ENCODE measurements at regions not wholly inside any gene's neighbourhood (a gene's known extent, or its start where the extent isn't known, plus 50 kb on each side); places are given as distances from the start of the nearest gene placed in this dataset.

DNA sequence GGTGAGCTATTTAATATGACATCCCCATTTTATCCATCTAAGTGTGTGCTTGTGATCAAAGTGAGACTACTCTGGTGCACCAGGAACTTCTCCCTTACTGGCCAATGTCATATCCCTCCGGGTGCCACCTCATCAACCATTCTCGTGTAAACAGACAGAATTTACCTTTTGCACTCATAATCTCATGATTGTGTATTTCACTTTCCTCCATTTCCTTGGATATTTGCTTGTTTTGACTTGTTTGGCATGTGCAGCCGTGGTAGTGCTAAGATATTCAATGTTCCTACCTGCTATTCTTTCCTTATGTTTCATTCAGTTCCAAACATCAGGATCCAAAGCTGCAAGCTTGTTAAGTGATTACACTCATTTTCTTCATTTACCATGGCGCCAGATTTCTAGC lies 280.5 kb upstream of the SP8 start:
- intact Hi-C loops (cut with DNase I; ENCODE audit: low total_unique reads), result no loop called here
- TF ChIP-seq, protein P1, sequence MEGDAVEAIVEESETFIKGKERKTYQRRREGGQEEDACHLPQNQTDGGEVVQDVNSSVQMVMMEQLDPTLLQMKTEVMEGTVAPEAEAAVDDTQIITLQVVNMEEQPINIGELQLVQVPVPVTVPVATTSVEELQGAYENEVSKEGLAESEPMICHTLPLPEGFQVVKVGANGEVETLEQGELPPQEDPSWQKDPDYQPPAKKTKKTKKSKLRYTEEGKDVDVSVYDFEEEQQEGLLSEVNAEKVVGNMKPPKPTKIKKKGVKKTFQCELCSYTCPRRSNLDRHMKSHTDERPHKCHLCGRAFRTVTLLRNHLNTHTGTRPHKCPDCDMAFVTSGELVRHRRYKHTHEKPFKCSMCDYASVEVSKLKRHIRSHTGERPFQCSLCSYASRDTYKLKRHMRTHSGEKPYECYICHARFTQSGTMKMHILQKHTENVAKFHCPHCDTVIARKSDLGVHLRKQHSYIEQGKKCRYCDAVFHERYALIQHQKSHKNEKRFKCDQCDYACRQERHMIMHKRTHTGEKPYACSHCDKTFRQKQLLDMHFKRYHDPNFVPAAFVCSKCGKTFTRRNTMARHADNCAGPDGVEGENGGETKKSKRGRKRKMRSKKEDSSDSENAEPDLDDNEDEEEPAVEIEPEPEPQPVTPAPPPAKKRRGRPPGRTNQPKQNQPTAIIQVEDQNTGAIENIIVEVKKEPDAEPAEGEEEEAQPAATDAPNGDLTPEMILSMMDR (IDR thresholded peaks at IDR 0.05), result no peak
- TF ChIP-seq POLR2A (IDR thresholded peaks at IDR 0.05), result no peak
- 44 to 57% methylated on average over 4 of the region's 4 CpGs for WGBS, 2 donors
- no peak for DNase-seq (ENCODE audit: low spot score in 2 of 2)
- H3K4me3 ChIP-seq (ENCODE audit: low read depth, poor library complexity, severe bottlenecking), result no peak overlapping the region

- WGBS, 2 donors, result 88 to 98% methylated on average over 1 of the region's 1 CpG
- no peak overlapping the region for H3K4me3 ChIP-seq (ENCODE audit: low read depth, poor library complexity, severe bottlenecking)
- no peak for TF ChIP-seq POLR2A (IDR thresholded peaks at IDR 0.05)
- TF ChIP-seq, protein P1 (IDR thresholded peaks at IDR 0.05), result no peak
- intact Hi-C loops (cut with DNase I; ENCODE audit: low total_unique reads), result no loop called here
- no peak for DNase-seq (ENCODE audit: low spot score in 2 of 2)
Measured at GRCh38 chr7:21070571-21071090, 283.9 kb upstream of the SP8 start.

GRCh38 chr7:21071561-21072501 lies 285.1 kb upstream of the SP8 start:
- no peak for DNase-seq (ENCODE audit: low spot score in 2 of 2)
- no peak overlapping the region for H3K4me3 ChIP-seq (ENCODE audit: low read depth, poor library complexity, severe bottlenecking)
- 61 to 71% methylated on average over 3 of the region's 3 CpGs for WGBS, 2 donors
- intact Hi-C loops (cut with DNase I; ENCODE audit: low total_unique reads), result no loop called here
- no peak for TF ChIP-seq POLR2A (IDR thresholded peaks at IDR 0.05)
- TF ChIP-seq, protein P1 (IDR thresholded peaks at IDR 0.05), result no peak

GRCh38 chr7:21076054-21076453 lies 289.4 kb upstream of the SP8 start:
- no peak overlapping the region for H3K4me3 ChIP-seq (ENCODE audit: low read depth, poor library complexity, severe bottlenecking)
- TF ChIP-seq, protein P1 (IDR thresholded peaks at IDR 0.05), result no peak
- no peak for TF ChIP-seq POLR2A (IDR thresholded peaks at IDR 0.05)
- 32 to 40% methylated on average over 5 of the region's 5 CpGs for WGBS, 2 donors

DNA sequence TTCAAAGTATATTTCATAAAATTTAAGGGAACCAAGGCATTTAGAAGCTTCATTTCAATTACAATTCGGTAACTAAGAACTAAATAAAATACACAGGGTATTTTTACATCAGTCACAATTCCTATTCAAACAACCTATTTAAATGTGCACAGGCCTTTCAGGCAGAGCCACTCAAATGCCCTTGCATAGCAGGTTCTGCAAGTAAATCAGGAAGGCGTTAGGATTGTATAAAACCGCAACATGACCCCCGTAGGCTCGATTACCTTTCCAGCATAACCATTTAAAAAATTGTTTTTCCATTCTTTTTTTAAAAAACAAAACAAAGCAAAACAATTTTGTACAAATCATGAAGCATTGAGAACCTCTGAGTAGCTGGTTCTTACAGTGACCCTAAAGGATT lies 289.9 kb upstream of the SP8 start:
- intact Hi-C loops (cut with DNase I; ENCODE audit: low total_unique reads), result no loop called here
- no peak for DNase-seq (ENCODE audit: low spot score in 2 of 2)
- WGBS, 2 donors, result 41 to 46% methylated on average over 5 of the region's 5 CpGs
- TF ChIP-seq, protein P1 (IDR thresholded peaks at IDR 0.05), result no peak
- TF ChIP-seq POLR2A (IDR thresholded peaks at IDR 0.05), result no peak
- no peak overlapping the region for H3K4me3 ChIP-seq (ENCODE audit: low read depth, poor library complexity, severe bottlenecking)

More at GRCh38 chr7:21076054-21076453, 289.4 kb upstream of the SP8 start:
- intact Hi-C loops (cut with DNase I; ENCODE audit: low total_unique reads), result no loop called here
- no peak for DNase-seq (ENCODE audit: low spot score in 2 of 2)

Data from lower leg skin (tissue), 4 donors.